ENCODE measurements at regions not wholly inside any gene's neighbourhood (a gene's known extent, or its start where the extent isn't known, plus 50 kb on each side); places are given as distances from the start of the nearest gene placed in this dataset.
"Not testable (repeated sequence)": the region's sequence is repeated elsewhere in the genome, so short reads cannot be mapped to it uniquely, and the experiment has no call there.

DNA sequence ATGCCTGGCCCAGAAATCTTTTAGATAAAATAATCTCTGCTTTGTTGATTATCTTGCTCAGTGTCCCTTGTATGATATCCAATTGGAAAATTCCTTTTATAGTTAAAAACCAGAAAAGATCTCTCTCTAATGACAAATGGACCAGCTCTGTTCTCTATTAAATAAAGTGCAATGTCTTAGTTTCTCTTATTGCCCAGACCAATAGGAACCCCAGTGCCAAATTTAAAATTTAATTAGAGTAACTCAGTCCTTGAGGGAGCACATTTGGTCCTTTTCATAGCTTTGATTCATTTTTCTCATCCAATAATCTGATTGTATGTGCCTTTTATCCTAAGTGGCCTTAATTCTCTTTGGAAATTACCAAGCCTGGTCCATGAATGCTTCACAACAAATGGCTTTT is 158.9 kb upstream of the FOXK1 start:
- no peak for FAIRE-seq
- DNase-seq (ENCODE audit: insufficient read length, low spot score), result no peak
- TF ChIP-seq POLR2A (IDR thresholded peaks at IDR 0.05; ENCODE audit: low read depth, low read length), result no peak

GRCh38 chr7:4523873-4524272 is 158.2 kb upstream of the FOXK1 start:
- FAIRE-seq, result no peak

GRCh38 chr7:4525884-4526283 is 156.2 kb upstream of the FOXK1 start:
- no peak for FAIRE-seq
- TF ChIP-seq POLR2A (IDR thresholded peaks at IDR 0.05; ENCODE audit: low read depth, low read length), result no peak
- no peak for DNase-seq (ENCODE audit: insufficient read length, low spot score)

More at GRCh38 chr7:4523873-4524272, 158.2 kb upstream of the FOXK1 start:
- TF ChIP-seq POLR2A (IDR thresholded peaks at IDR 0.05; ENCODE audit: low read depth, low read length), result no peak
- DNase-seq (ENCODE audit: insufficient read length, low spot score), result no peak

DNA sequence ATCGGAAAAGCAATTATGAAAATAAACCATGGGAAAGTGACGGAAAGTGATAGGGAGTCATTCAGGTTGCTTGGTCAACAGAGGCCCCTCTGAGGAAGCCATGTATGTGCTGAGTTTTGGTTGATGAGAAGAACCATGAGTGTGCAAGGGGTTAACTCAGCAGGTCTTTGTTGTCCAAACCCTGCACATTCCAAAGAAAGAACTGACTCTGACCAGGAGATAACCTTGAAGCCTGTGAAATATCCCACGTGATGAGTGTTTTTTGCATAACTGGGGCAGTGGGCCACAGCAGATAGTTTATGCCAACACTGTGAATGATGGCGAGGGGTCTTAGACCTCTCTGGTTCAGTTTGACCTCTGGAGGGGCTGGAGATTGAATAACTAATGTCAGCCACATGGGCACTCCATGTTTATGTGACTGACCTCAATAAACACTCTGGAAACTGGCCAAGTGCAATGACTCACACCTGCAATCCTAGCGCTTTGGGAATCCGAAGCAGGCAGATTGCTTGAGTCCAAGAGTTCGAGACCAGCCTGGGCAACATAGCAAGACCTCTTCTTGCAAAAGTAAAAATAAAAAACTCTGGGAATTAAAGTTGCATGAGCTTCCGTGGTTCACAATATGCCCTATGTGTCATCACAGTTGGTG is 154.0 kb upstream of the FOXK1 start:
- DNase-seq (ENCODE audit: insufficient read length, low spot score) (no peak), FAIRE-seq (no peak)
- no peak for TF ChIP-seq POLR2A (IDR thresholded peaks at IDR 0.05; ENCODE audit: low read depth, low read length)

DNA sequence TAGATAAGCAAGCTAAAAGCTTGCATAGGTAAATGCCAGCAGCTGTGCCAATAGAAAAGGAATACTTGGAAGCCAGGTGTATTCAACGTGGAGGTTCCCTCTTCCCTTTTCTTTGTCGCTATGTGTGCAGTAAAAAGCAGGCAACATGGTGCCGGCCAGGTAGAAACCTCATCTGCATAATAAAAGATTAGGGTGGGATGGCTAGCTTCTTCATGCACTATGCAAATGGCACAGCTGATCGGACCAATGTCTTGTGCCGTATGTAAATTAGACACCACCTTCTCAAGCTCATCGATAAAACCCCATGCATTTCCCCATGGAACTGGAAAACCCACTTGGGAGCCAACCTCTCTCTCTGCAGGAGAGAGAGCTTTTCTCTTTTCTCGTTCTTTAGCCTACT is 150.9 kb upstream of the FOXK1 start:
- no peak for TF ChIP-seq POLR2A (IDR thresholded peaks at IDR 0.05; ENCODE audit: low read depth, low read length)

GRCh38 chr7:4533339-4533738 is 148.8 kb upstream of the FOXK1 start:
- FAIRE-seq, result not testable (repeated sequence)

More for the DNA sequence above, 150.9 kb upstream of the FOXK1 start:
- DNase-seq (ENCODE audit: insufficient read length, low spot score) (no peak), FAIRE-seq (no peak)

GRCh38 chr7:4549681-4550080 is 132.4 kb upstream of the FOXK1 start:
- FAIRE-seq, result no peak
- no peak for TF ChIP-seq POLR2A (IDR thresholded peaks at IDR 0.05; ENCODE audit: low read depth, low read length)
- DNase-seq (ENCODE audit: insufficient read length, low spot score), result no peak

More at GRCh38 chr7:4533339-4533738, 148.8 kb upstream of the FOXK1 start:
- DNase-seq (ENCODE audit: insufficient read length, low spot score), result not testable (repeated sequence)

DNA sequence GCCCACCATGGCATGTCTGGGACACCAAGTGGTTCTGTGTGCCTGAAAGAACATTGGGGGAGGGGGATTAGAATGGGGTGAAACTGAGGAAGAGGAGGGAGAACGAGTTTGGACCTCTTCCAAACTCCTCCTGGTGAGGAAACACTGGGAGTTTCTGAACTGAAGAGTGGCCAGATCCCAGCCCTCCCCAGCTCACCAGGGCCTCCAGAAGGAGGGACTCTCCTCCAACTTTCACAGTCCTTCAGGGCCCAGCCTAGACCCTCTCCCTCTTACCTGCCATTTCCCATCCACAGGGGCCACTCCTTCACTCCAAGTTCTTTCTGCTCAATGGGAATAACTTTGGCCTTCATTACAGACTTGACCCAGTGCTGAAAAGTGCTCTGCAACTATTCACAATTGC is 132.0 kb upstream of the FOXK1 start:
- FAIRE-seq (no peak), DNase-seq (ENCODE audit: insufficient read length, low spot score) (no peak)
- no peak for TF ChIP-seq POLR2A (IDR thresholded peaks at IDR 0.05; ENCODE audit: low read depth, low read length)

GRCh38 chr7:4552985-4553384 is 129.1 kb upstream of the FOXK1 start:
- no peak for TF ChIP-seq POLR2A (IDR thresholded peaks at IDR 0.05; ENCODE audit: low read depth, low read length)
- no peak for FAIRE-seq
- DNase-seq (ENCODE audit: insufficient read length, low spot score), result no peak

- TF ChIP-seq POLR2A (IDR thresholded peaks at IDR 0.05; ENCODE audit: low read depth, low read length), result no peak
- DNase-seq (ENCODE audit: insufficient read length, low spot score) (no peak), FAIRE-seq (no peak)
Observed at GRCh38 chr7:4556868-4557793, 125.0 kb upstream of the FOXK1 start.

- FAIRE-seq, result no peak
- no peak for TF ChIP-seq POLR2A (IDR thresholded peaks at IDR 0.05; ENCODE audit: low read depth, low read length)
- DNase-seq (ENCODE audit: insufficient read length, low spot score), result no peak
Observed at GRCh38 chr7:4561795-4562194, 120.3 kb upstream of the FOXK1 start.

- DNase-seq (ENCODE audit: insufficient read length, low spot score) (no peak), FAIRE-seq (no peak)
- TF ChIP-seq POLR2A (IDR thresholded peaks at IDR 0.05; ENCODE audit: low read depth, low read length), result no peak
Observed at GRCh38 chr7:4566714-4567113, 115.4 kb upstream of the FOXK1 start.

- DNase-seq (ENCODE audit: insufficient read length, low spot score) (no peak), FAIRE-seq (no peak)
- TF ChIP-seq POLR2A (IDR thresholded peaks at IDR 0.05; ENCODE audit: low read depth, low read length), result no peak
Observed at GRCh38 chr7:4574851-4575250, 107.2 kb upstream of the FOXK1 start.

DNA sequence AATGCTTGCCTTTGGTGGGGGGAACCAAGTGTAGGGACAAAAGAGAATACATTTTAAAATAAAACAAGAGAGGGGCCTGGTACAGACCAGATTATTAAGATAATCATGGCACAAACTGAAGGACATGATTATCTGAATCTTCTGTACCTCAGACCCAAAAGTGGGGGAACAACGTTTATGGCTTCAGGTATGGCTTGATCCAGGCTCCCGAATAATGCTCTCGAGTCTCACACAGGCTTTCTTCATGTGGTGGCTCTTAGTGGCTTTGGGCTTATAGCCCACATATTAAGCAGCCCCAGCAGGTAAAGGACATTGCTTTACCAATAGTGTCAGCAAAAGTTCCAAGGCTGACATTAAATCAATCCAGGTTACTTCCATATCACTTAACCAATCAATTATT is 106.8 kb upstream of the FOXK1 start:
- no peak for TF ChIP-seq POLR2A (IDR thresholded peaks at IDR 0.05; ENCODE audit: low read depth, low read length)
- FAIRE-seq (no peak), DNase-seq (ENCODE audit: insufficient read length, low spot score) (no peak)
